HG03469 (cell line): ENCODE measurements at regions not wholly inside any gene's neighbourhood (a gene's known extent, or its start where the extent isn't known, plus 50 kb on each side); places are given as distances from the start of the nearest gene placed in this dataset.
A peak's percentile ranks its signal among the peaks of the same experiment; 100 is the strongest.

ENCODE experiments used
- ATAC-seq: cut with Tn5 transposase; IDR thresholded peaks from one replicate; pipeline ENCODE4 v1.9.1; 2021; ENCODE audit warnings: mild to moderate bottlenecking, moderate library complexity, moderate number of reproducible peaks; ENCODE audit not compliant: unreplicated experiment

DNA sequence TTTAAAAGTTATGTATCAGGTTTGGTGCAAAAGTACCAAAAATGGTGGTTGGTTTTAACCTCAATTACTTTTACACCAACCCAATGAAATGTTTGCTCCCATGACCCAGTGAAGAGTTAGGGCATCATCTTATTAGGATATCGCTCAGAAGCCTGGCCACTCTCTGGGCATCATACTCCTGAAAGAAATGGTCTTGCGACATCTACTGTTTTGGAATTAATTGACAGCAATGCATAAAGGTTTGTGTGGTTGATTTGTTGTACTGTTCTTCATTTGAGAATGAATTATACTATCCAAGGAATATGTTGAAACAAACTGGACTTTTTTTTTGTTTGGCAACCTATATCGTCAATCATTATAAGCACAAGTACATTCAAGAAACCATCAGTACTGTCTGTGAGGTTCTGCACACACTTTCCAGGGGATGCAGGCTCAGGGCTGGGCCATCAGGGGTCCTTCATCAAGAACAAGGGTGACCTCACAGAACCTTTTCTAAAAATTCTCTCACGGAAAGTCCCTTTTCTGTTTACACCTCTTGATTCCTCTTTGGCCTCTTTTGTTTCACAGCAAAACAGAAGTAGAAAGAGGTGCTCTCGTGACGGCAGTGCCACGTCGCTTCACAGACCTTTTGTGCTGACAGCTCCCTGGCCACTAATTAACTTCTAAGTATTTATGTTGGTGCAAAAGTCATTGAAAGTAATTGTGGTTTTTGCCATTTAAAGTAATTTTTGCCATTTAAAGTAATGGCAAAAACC is 117.2 kb upstream of the KLF6 start:
- peak; percentile 79 for ATAC-seq

- no peak for ATAC-seq
Measured at GRCh38 chr10:3901370-3901769, 116.4 kb upstream of the KLF6 start.

DNA sequence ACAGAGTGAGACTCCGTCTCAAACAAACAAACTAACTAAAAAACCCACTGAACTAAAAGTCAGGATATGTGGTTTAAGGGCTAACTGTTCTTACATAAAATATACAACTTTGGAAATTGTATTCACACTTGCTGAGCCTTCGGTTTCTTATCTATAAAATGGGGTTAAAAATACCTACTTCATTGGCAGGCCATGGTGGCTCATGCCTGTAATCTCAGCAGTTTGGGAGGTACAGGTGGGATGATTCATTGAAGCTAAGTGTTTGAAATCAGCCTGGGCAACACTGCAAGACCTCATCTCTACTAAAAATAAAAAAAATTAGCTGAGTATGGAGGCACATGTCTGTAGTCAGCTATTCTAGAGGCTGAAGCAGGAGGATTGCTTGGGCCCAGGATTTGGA is 115.4 kb upstream of the KLF6 start:
- no peak for ATAC-seq

DNA sequence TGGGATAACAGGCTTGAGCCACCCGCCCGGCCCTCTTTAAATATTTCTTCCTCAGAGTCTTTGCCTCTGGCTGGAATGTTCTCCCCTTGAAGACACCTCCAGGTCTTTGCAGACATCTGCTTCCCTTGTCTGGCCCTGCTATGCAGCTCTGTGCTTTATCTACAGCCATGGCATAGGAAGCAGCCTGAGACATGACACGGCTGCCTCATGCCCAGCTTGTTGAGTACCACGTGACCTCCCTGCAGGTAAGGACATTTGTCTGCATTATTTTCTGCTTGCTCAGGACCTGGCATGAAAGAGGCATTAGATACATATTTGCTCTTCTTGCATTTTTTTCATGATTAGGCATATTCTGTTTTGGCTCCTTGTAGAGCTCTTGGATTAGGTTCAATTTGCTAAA is 113.8 kb upstream of the KLF6 start:
- ATAC-seq, result no peak

- no peak for ATAC-seq
Measured at GRCh38 chr10:3897156-3897555, 112.1 kb upstream of the KLF6 start.

- ATAC-seq, result no peak
Measured at GRCh38 chr10:3896161-3896560, 111.2 kb upstream of the KLF6 start.

GRCh38 chr10:3895045-3895631 is 110.1 kb upstream of the KLF6 start:
- no peak for ATAC-seq

DNA sequence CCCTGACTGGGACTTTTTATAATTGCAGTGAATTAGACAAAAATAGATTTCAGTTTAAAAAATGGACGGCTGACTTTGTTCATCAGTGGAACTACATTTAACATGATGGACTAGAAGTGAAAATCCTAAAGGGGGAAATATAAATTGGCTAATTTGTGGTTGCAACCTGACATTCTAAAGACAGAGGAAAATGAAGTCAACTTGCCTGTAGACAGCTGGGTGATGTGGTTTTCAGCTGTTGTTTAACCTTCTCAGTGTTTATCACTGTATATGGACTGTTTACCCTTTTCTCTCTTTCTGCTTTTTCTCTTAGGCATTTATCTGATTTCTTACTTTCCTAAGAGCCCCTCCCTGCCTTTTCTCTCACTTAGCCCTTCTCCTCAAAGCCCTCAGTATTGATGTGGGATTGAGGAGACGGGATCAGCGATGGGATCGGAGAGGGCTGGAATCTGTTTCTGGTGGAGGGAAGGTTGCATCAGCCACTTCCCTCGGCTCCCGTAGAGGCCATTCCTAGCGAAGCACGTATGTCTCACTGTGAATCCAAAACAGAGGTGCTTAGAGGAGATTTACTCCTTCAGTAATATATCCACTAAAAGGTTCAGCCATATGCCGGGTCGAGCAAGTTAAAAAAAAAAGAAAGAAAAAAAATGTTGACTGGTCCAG is 109.0 kb upstream of the KLF6 start:
- no peak for ATAC-seq

GRCh38 chr10:3892440-3893425 is 107.7 kb upstream of the KLF6 start:
- ATAC-seq, result no peak

GRCh38 chr10:3891396-3891795 is 106.4 kb upstream of the KLF6 start:
- ATAC-seq, result no peak

DNA sequence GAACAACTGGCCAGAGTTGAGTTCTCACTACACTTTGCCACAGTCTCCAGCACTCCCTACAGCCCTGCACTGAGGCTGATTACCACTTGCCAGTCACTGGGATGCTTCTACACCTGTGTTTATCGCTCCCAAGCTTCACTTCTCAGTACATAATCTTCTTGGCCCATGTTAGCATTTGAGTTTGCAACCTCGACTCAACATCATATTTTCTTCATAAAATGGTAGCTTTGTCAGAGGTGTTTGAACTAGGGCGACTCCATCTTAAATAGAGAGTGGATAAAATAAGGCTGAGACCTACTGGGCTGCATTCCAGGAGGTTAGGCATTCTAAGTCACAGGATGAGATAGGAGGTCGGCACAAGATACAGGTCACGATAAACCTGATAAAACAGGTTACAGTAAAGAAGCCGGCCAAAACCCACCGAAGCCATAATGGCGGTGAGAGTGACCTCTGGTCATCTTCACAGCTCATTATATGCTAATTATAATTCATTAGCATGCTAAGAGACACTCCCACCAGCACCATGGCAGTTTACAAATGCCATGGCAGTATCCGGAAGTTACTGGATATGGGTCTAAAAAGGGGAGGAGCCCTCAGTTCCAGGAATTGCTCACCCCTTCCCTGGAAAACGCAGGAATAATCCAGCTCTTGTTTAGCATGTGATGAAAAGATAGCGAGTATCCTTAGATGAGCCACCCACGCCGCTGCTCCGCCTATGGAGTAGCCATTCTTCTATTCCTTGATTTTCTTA is 105.8 kb upstream of the KLF6 start:
- ATAC-seq, result no peak

- no peak for ATAC-seq
Measured at GRCh38 chr10:3889961-3890522, 105.0 kb upstream of the KLF6 start.

GRCh38 chr10:3887885-3888476 is 103.0 kb upstream of the KLF6 start:
- peak; percentile 64 for ATAC-seq

DNA sequence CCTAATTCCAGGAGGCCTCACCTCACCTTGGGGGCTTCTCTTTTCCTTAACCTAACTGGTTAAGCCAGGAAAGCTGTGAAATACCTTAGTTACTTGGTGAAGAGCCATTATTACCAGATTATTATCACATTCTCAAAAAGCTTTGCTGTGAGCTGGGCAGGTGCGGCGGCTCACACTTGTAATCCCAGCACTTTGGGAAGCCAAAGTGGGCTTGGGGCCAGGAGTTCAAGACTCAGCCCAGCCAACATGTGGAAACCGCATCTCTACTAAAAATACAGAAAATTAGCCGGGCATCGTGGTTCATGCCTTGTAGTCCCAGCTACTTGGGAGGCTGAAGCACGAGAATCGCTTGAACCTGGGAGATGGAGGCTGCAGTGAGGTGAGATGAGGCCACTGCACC is 102.4 kb upstream of the KLF6 start:
- ATAC-seq, result no peak

GRCh38 chr10:3886641-3887251 is 101.7 kb upstream of the KLF6 start:
- ATAC-seq, result no peak

GRCh38 chr10:3886191-3886590 is 101.2 kb upstream of the KLF6 start:
- ATAC-seq, result no peak

GRCh38 chr10:3882855-3883254 is 97.8 kb upstream of the KLF6 start:
- no peak for ATAC-seq

GRCh38 chr10:3881622-3882021 is 96.6 kb upstream of the KLF6 start:
- no peak for ATAC-seq

- ATAC-seq, result no peak
Measured at GRCh38 chr10:3879073-3879472, 94.1 kb upstream of the KLF6 start.
